ENCODE measurements at regions not wholly inside any gene's neighbourhood (a gene's known extent, or its start where the extent isn't known, plus 50 kb on each side); places are given as distances from the start of the nearest gene placed in this dataset.

DNA sequence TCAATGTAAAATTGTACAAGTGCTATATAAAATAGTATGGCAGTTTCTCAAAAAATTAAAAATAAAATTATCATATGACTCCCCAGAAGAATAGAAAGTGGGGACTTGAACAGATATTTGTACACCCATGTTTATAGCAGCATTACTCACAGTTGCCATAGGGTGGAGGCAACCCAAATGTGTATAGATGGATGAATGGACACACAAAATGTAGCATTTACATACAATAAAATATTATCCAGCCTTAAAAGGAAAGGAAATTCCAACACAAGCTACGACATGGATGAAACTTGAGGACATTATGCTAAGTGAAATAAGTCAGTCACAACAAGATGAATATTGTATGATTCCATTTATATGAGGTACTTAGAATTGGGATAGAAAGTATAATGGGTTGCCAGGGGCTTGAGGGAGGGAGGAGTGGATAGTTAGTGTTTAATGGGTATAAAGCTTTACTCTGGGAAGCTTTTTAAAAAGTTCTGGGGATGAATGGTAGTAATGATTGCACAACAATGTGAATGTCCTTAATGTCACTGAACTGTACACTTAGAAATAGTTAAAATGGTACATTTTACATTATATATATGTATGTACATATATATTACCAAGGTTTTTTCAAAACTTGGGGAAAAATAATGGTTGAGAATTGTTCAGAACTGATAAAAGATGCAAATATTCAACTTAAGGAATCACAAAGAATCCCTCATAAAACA, 53.0 kb upstream of the ADORA3 start:
- TF ChIP-seq POLR2A (IDR thresholded peaks at IDR 0.05), result no peak
- no peak for TF ChIP-seq CTCF (IDR thresholded peaks at IDR 0.05)
- no peak for TF ChIP-seq POLR2AphosphoS5 (IDR thresholded peaks at IDR 0.05)
- no peak for TF ChIP-seq EP300 (IDR thresholded peaks at IDR 0.05)

GRCh38 chr1:111559736-111560279, 56.4 kb upstream of the ADORA3 start:
- Histone ChIP-seq H3K4me3 (no peak overlapping the region), H3K27ac (peak overlapping the region in 1 of 4 donors; percentile 6), H3K4me1 (no peaks in the 10 kb centered on the region), H3K27me3 (no peaks in the 10 kb centered on the region), H3K36me3 (no peaks in the 10 kb centered on the region), H3K9me3 (no peaks in the 10 kb centered on the region)
- 31 to 50% methylated on average over 3 of the region's 3 CpGs for WGBS, 2 donors (ENCODE audit: low coverage in 1 of 2)
- ATAC-seq, result no peak
- TF ChIP-seq EP300 (IDR thresholded peaks at IDR 0.05), result no peak
- TF ChIP-seq CTCF (IDR thresholded peaks at IDR 0.05), result no peak
- no peak for TF ChIP-seq POLR2AphosphoS5 (IDR thresholded peaks at IDR 0.05)
- TF ChIP-seq POLR2A (IDR thresholded peaks at IDR 0.05), result no peak

More for the DNA sequence above, 53.0 kb upstream of the ADORA3 start:
- Histone ChIP-seq H3K4me1 (peaks cover 0 to 2% (median 0%) of the 10 kb centered on the region in 3 donors), H3K27me3 (no peaks in the 10 kb centered on the region), H3K27ac (no peak overlapping the region), H3K36me3 (no peaks in the 10 kb centered on the region), H3K9me3 (no peaks in the 10 kb centered on the region), H3K4me3 (no peak overlapping the region)
- WGBS, 2 donors (ENCODE audit: low coverage in 1 of 2), result 82 to 100% methylated on average over 1 of the region's 1 CpG
- no peak for ATAC-seq

DNA sequence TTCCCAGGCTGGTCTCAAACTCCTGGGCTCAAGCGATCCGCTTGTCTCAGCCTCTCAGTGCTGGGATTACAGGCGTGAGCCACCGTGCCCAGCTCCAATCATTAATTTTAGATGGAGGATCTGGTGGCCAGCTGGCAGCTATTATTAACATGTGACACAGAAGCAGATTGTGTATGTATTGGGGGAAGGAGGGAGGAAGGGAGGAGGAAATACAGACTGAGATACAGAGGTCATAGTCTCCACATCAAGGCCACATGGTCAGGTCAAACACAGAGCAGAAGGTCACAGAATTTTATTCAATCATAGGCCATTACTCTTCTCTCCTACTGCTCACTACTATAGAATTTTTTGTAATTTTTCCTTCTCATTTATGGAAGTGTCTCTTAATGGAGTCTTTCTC, 57.9 kb upstream of the ADORA3 start:
- no peak overlapping the region for H3K27ac ChIP-seq
- TF ChIP-seq CTCF (IDR thresholded peaks at IDR 0.05), result no peak
- no peak for TF ChIP-seq EP300 (IDR thresholded peaks at IDR 0.05)
- no peak for TF ChIP-seq POLR2A (IDR thresholded peaks at IDR 0.05)
- TF ChIP-seq POLR2AphosphoS5 (IDR thresholded peaks at IDR 0.05), result no peak
- H3K36me3 ChIP-seq, result no peaks in the 10 kb centered on the region
- no peaks in the 10 kb centered on the region for H3K27me3 ChIP-seq
- no peak for ATAC-seq
- H3K9me3 ChIP-seq, result no peaks in the 10 kb centered on the region
- no peak overlapping the region for H3K4me3 ChIP-seq
- 50% methylated on average over 3 of the region's 4 CpGs; no CpG with 5 or more reads in 1 of the 2 donors for WGBS, 2 donors (ENCODE audit: low coverage in 1 of 2)
- H3K4me1 ChIP-seq, result no peaks in the 10 kb centered on the region

GRCh38 chr1:111563619-111564018, 56.0 kb upstream of the RAP1A start:
- WGBS, 2 donors (ENCODE audit: low coverage in 1 of 2), result 62 to 72% methylated on average over 2 of the region's 2 CpGs
- Histone ChIP-seq H3K4me1 (no peaks in the 10 kb centered on the region), H3K27me3 (no peaks in the 10 kb centered on the region), H3K9me3 (no peaks in the 10 kb centered on the region), H3K27ac (peak overlapping the region in 1 of 4 donors; percentile 58), H3K36me3 (no peaks in the 10 kb centered on the region), H3K4me3 (no peak overlapping the region)
- ATAC-seq, result no peak
- TF ChIP-seq POLR2AphosphoS5 (IDR thresholded peaks at IDR 0.05) (no peak), POLR2A (IDR thresholded peaks at IDR 0.05) (no peak), CTCF (IDR thresholded peaks at IDR 0.05) (no peak), EP300 (IDR thresholded peaks at IDR 0.05) (no peak)

DNA sequence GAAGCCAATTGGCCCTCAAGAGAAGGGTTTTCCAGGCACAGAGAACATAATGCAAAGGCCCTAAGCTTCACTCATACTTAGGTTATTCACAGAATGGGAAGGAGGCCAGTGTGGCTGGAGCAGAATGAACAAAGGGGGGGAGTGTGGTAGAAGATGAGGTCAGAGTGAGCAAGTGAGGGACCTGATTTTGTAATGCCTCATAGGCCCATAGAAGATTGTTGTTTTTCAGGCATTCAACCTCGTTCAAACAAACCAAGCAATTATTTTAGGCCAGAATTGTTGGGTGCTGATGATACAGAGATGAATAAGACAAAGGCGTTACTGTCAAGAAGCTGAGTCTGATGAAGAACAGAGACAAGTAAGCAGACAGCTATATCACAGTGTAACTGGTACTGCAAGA, 54.5 kb upstream of the RAP1A start:
- H3K9me3 ChIP-seq, result no peaks in the 10 kb centered on the region
- ATAC-seq, result peak; percentile 58
- no peaks in the 10 kb centered on the region for H3K4me1 ChIP-seq
- 41 to 43% methylated on average over 2 of the region's 2 CpGs for WGBS, 2 donors (ENCODE audit: low coverage in 1 of 2)
- no peak for TF ChIP-seq CTCF (IDR thresholded peaks at IDR 0.05)
- no peak for TF ChIP-seq POLR2AphosphoS5 (IDR thresholded peaks at IDR 0.05)
- TF ChIP-seq EP300 (IDR thresholded peaks at IDR 0.05), result no peak
- no peak for TF ChIP-seq POLR2A (IDR thresholded peaks at IDR 0.05)
- H3K27ac ChIP-seq, result peak overlapping the region in 3 of 4 donors; percentile 5 to 58 (median 5)
- no peak overlapping the region for H3K4me3 ChIP-seq
- no peaks in the 10 kb centered on the region for H3K36me3 ChIP-seq
- no peaks in the 10 kb centered on the region for H3K27me3 ChIP-seq

All from gastroesophageal sphincter (tissue), 4 donors.